Astrocyte (in vitro differentiated cells and primary cell): ENCODE measurements at regions not wholly inside any gene's neighbourhood (a gene's known extent, or its start where the extent isn't known, plus 50 kb on each side); places are given as distances from the start of the nearest gene placed in this dataset.

Experiments used
- DNase-seq: peaks from one replicate; pipeline ENCODE4 v3.0.0-alpha.2; 2010; ENCODE audit warnings: low read depth
- FAIRE-seq: peaks from 2 replicates; lab custom pipeline; 2011; peaks lifted over from hg19 to GRCh38; lab: Jason Lieb, UNC
- H2AFZ ChIP-seq: 2 replicates; pipeline ENCODE4 v1.6.0; 2012; ENCODE audit warnings: low read depth, low read length, inconsistent platforms
- H3K27ac ChIP-seq: 2 replicates; pipeline ENCODE4 v1.5.1; 2011; ENCODE audit warnings: low read depth, low read length, inconsistent platforms
- H3K27me3 ChIP-seq: 2 replicates; pipeline ENCODE4 v1.6.0; 2011; ENCODE audit warnings: low read length, inconsistent platforms; ENCODE audit not compliant: insufficient read depth
- H3K36me3 ChIP-seq: 2 replicates; pipeline ENCODE4 v1.5.1; 2011; ENCODE audit warnings: low read length, inconsistent platforms; ENCODE audit not compliant: insufficient read depth
- H3K4me1 ChIP-seq: 2 replicates; pipeline ENCODE4 v1.5.1; 2011; ENCODE audit warnings: low read length, inconsistent platforms; ENCODE audit not compliant: insufficient read depth
- H3K4me2 ChIP-seq: 2 replicates; pipeline ENCODE4 v1.6.0; 2012; ENCODE audit warnings: low read length, inconsistent platforms
- H3K4me3 ChIP-seq: 2 replicates; pipeline ENCODE4 v1.5.1; 2011; ENCODE audit warnings: low read depth, mild to moderate bottlenecking, low read length, inconsistent platforms; ENCODE audit not compliant: insufficient read depth
- H3K79me2 ChIP-seq: 2 replicates; pipeline ENCODE4 v1.6.0; 2012; ENCODE audit warnings: mild to moderate bottlenecking, low read length, inconsistent platforms; ENCODE audit not compliant: insufficient read depth
- H3K9ac ChIP-seq: 2 replicates; pipeline ENCODE4 v1.6.0; 2012; ENCODE audit warnings: mild to moderate bottlenecking, low read length, inconsistent platforms
- H3K9me3 ChIP-seq: 2 replicates; pipeline ENCODE4 v1.5.1; 2012; ENCODE audit warnings: low read depth, mild to moderate bottlenecking, low read length, inconsistent platforms; ENCODE audit not compliant: insufficient read depth
- H4K20me1 ChIP-seq: 2 replicates; pipeline ENCODE4 v1.6.0; 2012; ENCODE audit warnings: low read length, inconsistent platforms; ENCODE audit not compliant: insufficient read depth
- H3K27ac Mint-ChIP-seq: one replicate; pipeline ENCODE4 v1.8.0; 2021; ENCODE audit warnings: mild to moderate bottlenecking, mixed read lengths; ENCODE audit not compliant: unreplicated experiment
- H3K27me3 Mint-ChIP-seq: one replicate; pipeline ENCODE4 v1.8.0; 2021; ENCODE audit warnings: low read depth, mixed read lengths; ENCODE audit not compliant: unreplicated experiment
- H3K36me3 Mint-ChIP-seq: one replicate; pipeline ENCODE4 v1.8.0; 2021; ENCODE audit warnings: low read depth, mixed read lengths; ENCODE audit not compliant: unreplicated experiment
- H3K4me1 Mint-ChIP-seq: one replicate; pipeline ENCODE4 v1.8.0; 2021; ENCODE audit warnings: low read depth, mixed read lengths; ENCODE audit not compliant: unreplicated experiment
- H3K4me3 Mint-ChIP-seq: one replicate; pipeline ENCODE4 v1.8.0; 2021; ENCODE audit warnings: mild to moderate bottlenecking, moderate library complexity, mixed read lengths; ENCODE audit not compliant: unreplicated experiment
- H3K9me3 Mint-ChIP-seq: one replicate; pipeline ENCODE4 v1.8.0; 2021; ENCODE audit warnings: mild to moderate bottlenecking, mixed read lengths; ENCODE audit not compliant: unreplicated experiment
- EZH2 ChIP-seq: IDR thresholded peaks from 2 replicates; pipeline ENCODE4 v1.6.1; 2012; ENCODE audit warnings: mild to moderate bottlenecking, low read length, inconsistent platforms; ENCODE audit not compliant: insufficient read depth
- TF ChIP-seq, protein P1 (sequence below): IDR thresholded peaks from 2 replicates; pipeline ENCODE4 v1.5.1; 2011; ENCODE audit warnings: low read depth, mild to moderate bottlenecking, inconsistent platforms, low read length, moderate library complexity; ENCODE audit not compliant: insufficient read depth

DNA sequence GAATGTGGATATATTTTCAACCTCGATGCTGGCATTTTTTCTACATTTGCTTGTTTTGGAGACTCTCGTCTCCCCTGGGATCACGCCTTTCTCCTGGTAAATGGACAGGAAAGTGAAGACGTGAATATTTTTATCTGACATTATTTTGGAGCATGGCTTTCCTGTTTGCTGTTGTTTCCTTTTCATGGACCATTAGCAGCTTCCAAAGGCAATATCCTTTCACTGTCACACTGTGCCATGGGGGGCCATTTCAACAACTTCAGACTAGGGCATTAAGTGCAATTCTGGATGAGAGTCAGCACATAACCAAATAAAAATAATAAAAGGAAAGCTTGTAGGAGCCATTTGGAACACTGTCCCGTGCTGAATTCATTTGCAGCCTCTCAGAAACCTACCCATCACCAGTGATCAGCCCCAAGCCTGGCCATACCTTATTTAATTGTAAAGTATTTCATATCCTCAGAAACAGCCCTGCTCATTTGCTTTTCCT, 75.9 kb upstream of the NEUROD6 start:
- no peak overlapping the region for H3K4me3 Mint-ChIP-seq
- H3K9me3 Mint-ChIP-seq, result no peaks in the 10 kb centered on the region

DNA sequence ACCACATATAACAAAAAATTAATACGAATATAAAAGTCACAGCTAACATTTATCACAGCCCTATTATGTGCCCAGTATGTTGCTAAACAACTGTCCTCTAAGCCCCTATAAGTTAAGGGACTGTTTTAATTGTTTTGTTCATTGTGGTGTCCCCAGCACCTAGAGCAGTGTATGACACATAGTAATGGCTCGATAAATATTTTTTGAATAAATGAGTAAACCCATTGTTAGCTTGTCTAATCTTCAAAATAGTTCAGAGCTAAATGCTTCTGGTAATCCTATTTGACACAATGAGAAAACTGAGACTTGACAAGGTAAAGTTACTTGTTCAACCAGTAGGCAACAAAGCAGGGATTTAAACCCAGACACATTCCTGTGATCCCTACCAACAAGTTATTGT, 78.4 kb upstream of the NEUROD6 start:
- no peaks in the 10 kb centered on the region for H3K27me3 Mint-ChIP-seq
- Histone ChIP-seq H3K4me3 (no peak overlapping the region), H3K27ac (no peak overlapping the region), H2AFZ (no peak overlapping the region), H4K20me1 (no peaks in the 10 kb centered on the region), H3K36me3 (no peaks in the 10 kb centered on the region), H3K79me2 (no peaks in the 10 kb centered on the region), H3K4me2 (no peak overlapping the region), H3K4me1 (peaks cover 3% of the 10 kb centered on the region), H3K9ac (no peak overlapping the region), H3K27me3 (peaks cover 3% of the 10 kb centered on the region), H3K9me3 (no peaks in the 10 kb centered on the region)
- H3K9me3 Mint-ChIP-seq, result no peaks in the 10 kb centered on the region
- H3K4me1 Mint-ChIP-seq, result peaks cover 5% of the 10 kb centered on the region
- FAIRE-seq (no peak), DNase-seq (no peak)
- H3K4me3 Mint-ChIP-seq, result no peak overlapping the region
- H3K36me3 Mint-ChIP-seq, result no peaks in the 10 kb centered on the region
- no peak for TF ChIP-seq EZH2
- TF ChIP-seq, protein P1, sequence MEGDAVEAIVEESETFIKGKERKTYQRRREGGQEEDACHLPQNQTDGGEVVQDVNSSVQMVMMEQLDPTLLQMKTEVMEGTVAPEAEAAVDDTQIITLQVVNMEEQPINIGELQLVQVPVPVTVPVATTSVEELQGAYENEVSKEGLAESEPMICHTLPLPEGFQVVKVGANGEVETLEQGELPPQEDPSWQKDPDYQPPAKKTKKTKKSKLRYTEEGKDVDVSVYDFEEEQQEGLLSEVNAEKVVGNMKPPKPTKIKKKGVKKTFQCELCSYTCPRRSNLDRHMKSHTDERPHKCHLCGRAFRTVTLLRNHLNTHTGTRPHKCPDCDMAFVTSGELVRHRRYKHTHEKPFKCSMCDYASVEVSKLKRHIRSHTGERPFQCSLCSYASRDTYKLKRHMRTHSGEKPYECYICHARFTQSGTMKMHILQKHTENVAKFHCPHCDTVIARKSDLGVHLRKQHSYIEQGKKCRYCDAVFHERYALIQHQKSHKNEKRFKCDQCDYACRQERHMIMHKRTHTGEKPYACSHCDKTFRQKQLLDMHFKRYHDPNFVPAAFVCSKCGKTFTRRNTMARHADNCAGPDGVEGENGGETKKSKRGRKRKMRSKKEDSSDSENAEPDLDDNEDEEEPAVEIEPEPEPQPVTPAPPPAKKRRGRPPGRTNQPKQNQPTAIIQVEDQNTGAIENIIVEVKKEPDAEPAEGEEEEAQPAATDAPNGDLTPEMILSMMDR, result no peak
- H3K27ac Mint-ChIP-seq, result no peak overlapping the region

More for the DNA sequence above, 75.9 kb upstream of the NEUROD6 start:
- Histone ChIP-seq H3K4me1 (peaks cover 3% of the 10 kb centered on the region), H3K36me3 (no peaks in the 10 kb centered on the region), H3K79me2 (no peaks in the 10 kb centered on the region), H3K27ac (no peak overlapping the region), H3K4me2 (no peak overlapping the region), H3K9me3 (no peaks in the 10 kb centered on the region), H3K27me3 (peaks cover 3% of the 10 kb centered on the region), H2AFZ (no peak overlapping the region), H3K4me3 (no peak overlapping the region), H4K20me1 (no peaks in the 10 kb centered on the region), H3K9ac (no peak overlapping the region)
- DNase-seq (no peak), FAIRE-seq (no peak)
- Mint-ChIP-seq H3K4me1 (peaks cover 5% of the 10 kb centered on the region), H3K36me3 (no peaks in the 10 kb centered on the region), H3K27ac (no peak overlapping the region), H3K27me3 (no peaks in the 10 kb centered on the region)
- TF ChIP-seq EZH2, result no peak
- TF ChIP-seq, protein P1, result no peak

DNA sequence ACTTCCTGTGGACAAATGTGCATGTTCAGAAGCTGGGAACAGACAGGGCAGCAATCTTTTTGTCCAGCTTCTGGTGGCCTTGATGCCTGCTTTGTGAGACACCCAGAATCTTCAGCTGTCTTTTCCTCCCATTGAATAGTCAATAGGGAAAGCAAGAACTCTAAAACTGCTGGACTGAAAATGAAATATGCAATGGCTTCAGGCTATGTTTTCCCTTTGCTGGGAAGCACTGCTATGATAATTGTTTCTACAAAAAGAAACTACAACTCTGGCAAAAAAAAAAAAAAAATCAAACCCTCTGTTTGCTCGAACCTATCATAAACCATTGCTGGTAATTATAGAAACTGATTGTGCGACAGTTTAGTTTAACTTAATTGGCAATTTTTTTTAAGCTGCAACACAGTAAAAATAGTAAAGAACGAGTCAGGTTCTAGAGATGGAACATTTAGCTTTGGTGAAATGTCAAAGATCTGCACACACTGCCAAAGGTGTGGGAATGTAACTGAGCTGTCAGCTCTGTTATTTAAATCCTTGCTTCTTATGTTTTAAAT, 79.1 kb upstream of the NEUROD6 start:
- Mint-ChIP-seq H3K36me3 (no peaks in the 10 kb centered on the region), H3K4me3 (no peak overlapping the region), H3K27me3 (no peaks in the 10 kb centered on the region), H3K4me1 (peaks cover 5% of the 10 kb centered on the region), H3K9me3 (no peaks in the 10 kb centered on the region), H3K27ac (no peak overlapping the region)
- H3K79me2 ChIP-seq, result no peaks in the 10 kb centered on the region
- H2AFZ ChIP-seq, result no peak overlapping the region
- no peaks in the 10 kb centered on the region for H3K36me3 ChIP-seq
- H4K20me1 ChIP-seq, result no peaks in the 10 kb centered on the region
- H3K4me3 ChIP-seq, result no peak overlapping the region
- peaks cover 3% of the 10 kb centered on the region for H3K27me3 ChIP-seq
- H3K4me1 ChIP-seq, result peaks cover 3% of the 10 kb centered on the region
- H3K9ac ChIP-seq, result no peak overlapping the region
- no peak for DNase-seq
- TF ChIP-seq, protein P1, result no peak
- TF ChIP-seq EZH2, result no peak
- H3K4me2 ChIP-seq, result no peak overlapping the region
- H3K9me3 ChIP-seq, result no peaks in the 10 kb centered on the region
- no peak for FAIRE-seq
- no peak overlapping the region for H3K27ac ChIP-seq
